ENCODE measurements at regions not wholly inside any gene's neighbourhood (a gene's known extent, or its start where the extent isn't known, plus 50 kb on each side); places are given as distances from the start of the nearest gene placed in this dataset.
A peak's percentile ranks its signal among the peaks of the same experiment; 100 is the strongest.

GRCh38 chr5:24080046-24080445, 564.7 kb downstream of the CDH10 start:
- no peaks in the 10 kb centered on the region for H3K36me3 Mint-ChIP-seq
- no peaks in the 10 kb centered on the region for H3K27me3 Mint-ChIP-seq
- ChIA-PET POLR2A (interaction anchor here in 1 of 2 donors (0.6 kb wide), 1 partner anchor 38 kb away, joined by 3 read pairs; no protein-coding TSS in a partner anchor), CTCF (no interaction called here)
- H3K4me1 Mint-ChIP-seq, result no peaks in the 10 kb centered on the region
- Histone ChIP-seq H3K27ac (ENCODE audit: low read length) (no peak overlapping the region), H3K9me3 (no peaks in the 10 kb centered on the region), H3K36me3 (ENCODE audit: control insufficient read depth in 2 of 2, extremely low read depth in 1 of 2, insufficient read depth in 1 of 2, low read length in 1 of 2) (no peaks in the 10 kb centered on the region), H3K4me1 (ENCODE audit: control insufficient read depth in 1 of 2, extremely low read depth in 1 of 2, insufficient read depth in 2 of 2, low read length in 2 of 2) (no peaks in the 10 kb centered on the region), H3K27me3 (replicated peaks in 1 of 2; ENCODE audit: control insufficient read depth in 2 of 2, extremely low read depth in 1 of 2, insufficient read depth in 2 of 2, low read length in 1 of 2) (no peaks in the 10 kb centered on the region), H3K4me3 (ENCODE audit: control insufficient read depth in 1 of 2, extremely low read depth in 1 of 2, low read length in 1 of 2) (no peak overlapping the region)
- no peak overlapping the region for H3K4me3 Mint-ChIP-seq
- no peak overlapping the region for H3K27ac Mint-ChIP-seq
- 60% methylated on average over 1 of the region's 2 CpGs for WGBS (ENCODE audit: insufficient coverage)
- ATAC-seq (replicated peaks in 1 of 4), result no peak
- peaks cover 6 to 16% (median 9%) of the 10 kb centered on the region in 3 donors for H3K9me3 Mint-ChIP-seq
- DNase-seq, result no peak

GRCh38 chr5:24094081-24094679, 550.6 kb downstream of the CDH10 start:
- H3K4me1 Mint-ChIP-seq, result no peaks in the 10 kb centered on the region
- no peak for DNase-seq
- peaks cover 10 to 45% (median 28%) of the 10 kb centered on the region in 3 donors for H3K9me3 Mint-ChIP-seq
- no peak overlapping the region for H3K27ac Mint-ChIP-seq
- H3K4me3 Mint-ChIP-seq, result no peak overlapping the region
- Histone ChIP-seq H3K27me3 (replicated peaks in 1 of 2; ENCODE audit: control insufficient read depth in 2 of 2, extremely low read depth in 1 of 2, insufficient read depth in 2 of 2, low read length in 1 of 2) (no peaks in the 10 kb centered on the region), H3K9me3 (no peaks in the 10 kb centered on the region), H3K4me1 (ENCODE audit: control insufficient read depth in 1 of 2, extremely low read depth in 1 of 2, insufficient read depth in 2 of 2, low read length in 2 of 2) (no peaks in the 10 kb centered on the region), H3K4me3 (ENCODE audit: control insufficient read depth in 1 of 2, extremely low read depth in 1 of 2, low read length in 1 of 2) (no peak overlapping the region), H3K27ac (ENCODE audit: low read length) (no peak overlapping the region), H3K36me3 (ENCODE audit: control insufficient read depth in 2 of 2, extremely low read depth in 1 of 2, insufficient read depth in 1 of 2, low read length in 1 of 2) (no peaks in the 10 kb centered on the region)
- WGBS (ENCODE audit: insufficient coverage), result 77% methylated on average over 6 of the region's 8 CpGs
- no peaks in the 10 kb centered on the region for H3K36me3 Mint-ChIP-seq
- H3K27me3 Mint-ChIP-seq, result no peaks in the 10 kb centered on the region
- ATAC-seq (replicated peaks in 1 of 4), result no peak
- POLR2A ChIA-PET, result no interaction called here
- CTCF ChIA-PET, result interaction anchor here in 1 of 2 donors (0.6 kb wide), 1 partner anchor 1975 kb away, joined by 3 read pairs; no protein-coding TSS in a partner anchor

- Histone ChIP-seq H3K4me3 (ENCODE audit: control insufficient read depth in 1 of 2, extremely low read depth in 1 of 2, low read length in 1 of 2) (no peak overlapping the region), H3K36me3 (ENCODE audit: control insufficient read depth in 2 of 2, extremely low read depth in 1 of 2, insufficient read depth in 1 of 2, low read length in 1 of 2) (no peaks in the 10 kb centered on the region), H3K9me3 (no peaks in the 10 kb centered on the region), H3K27ac (ENCODE audit: low read length) (no peak overlapping the region), H3K27me3 (replicated peaks in 1 of 2; ENCODE audit: control insufficient read depth in 2 of 2, extremely low read depth in 1 of 2, insufficient read depth in 2 of 2, low read length in 1 of 2) (no peaks in the 10 kb centered on the region), H3K4me1 (ENCODE audit: control insufficient read depth in 1 of 2, extremely low read depth in 1 of 2, insufficient read depth in 2 of 2, low read length in 2 of 2) (no peaks in the 10 kb centered on the region)
- POLR2A ChIA-PET, result no interaction called here
- Mint-ChIP-seq H3K9me3 (peaks cover 15 to 25% (median 15%) of the 10 kb centered on the region in 3 donors), H3K4me3 (no peak overlapping the region), H3K27me3 (no peaks in the 10 kb centered on the region), H3K4me1 (no peaks in the 10 kb centered on the region), H3K36me3 (no peaks in the 10 kb centered on the region), H3K27ac (no peak overlapping the region)
- DNase-seq (no peak), ATAC-seq (replicated peaks in 1 of 4) (no peak)
- no CpG with 5 or more reads among the region's 2 CpGs for WGBS (ENCODE audit: insufficient coverage)
- CTCF ChIA-PET, result no interaction called here
Measured at GRCh38 chr5:24102010-24102409, 542.8 kb downstream of the CDH10 start.

- H3K27me3 Mint-ChIP-seq, result no peaks in the 10 kb centered on the region
Measured at GRCh38 chr5:24103451-24104023, 541.2 kb downstream of the CDH10 start.

GRCh38 chr5:24110004-24110615, 534.7 kb downstream of the CDH10 start:
- no peaks in the 10 kb centered on the region for H3K4me1 Mint-ChIP-seq
- Histone ChIP-seq H3K4me3 (ENCODE audit: control insufficient read depth in 1 of 2, extremely low read depth in 1 of 2, low read length in 1 of 2) (no peak overlapping the region), H3K4me1 (ENCODE audit: control insufficient read depth in 1 of 2, extremely low read depth in 1 of 2, insufficient read depth in 2 of 2, low read length in 2 of 2) (no peaks in the 10 kb centered on the region), H3K27ac (ENCODE audit: low read length) (no peak overlapping the region), H3K36me3 (ENCODE audit: control insufficient read depth in 2 of 2, extremely low read depth in 1 of 2, insufficient read depth in 1 of 2, low read length in 1 of 2) (no peaks in the 10 kb centered on the region), H3K27me3 (replicated peaks in 1 of 2; ENCODE audit: control insufficient read depth in 2 of 2, extremely low read depth in 1 of 2, insufficient read depth in 2 of 2, low read length in 1 of 2) (no peaks in the 10 kb centered on the region), H3K9me3 (no peaks in the 10 kb centered on the region)
- no peak overlapping the region for H3K4me3 Mint-ChIP-seq
- POLR2A ChIA-PET, result no interaction called here
- no CpG with 5 or more reads among the region's 3 CpGs for WGBS (ENCODE audit: insufficient coverage)
- peaks cover 7 to 20% (median 13%) of the 10 kb centered on the region in 3 donors for H3K9me3 Mint-ChIP-seq
- CTCF ChIA-PET, result no interaction called here
- no peak overlapping the region for H3K27ac Mint-ChIP-seq
- no peaks in the 10 kb centered on the region for H3K36me3 Mint-ChIP-seq
- H3K27me3 Mint-ChIP-seq, result no peaks in the 10 kb centered on the region
- ATAC-seq (replicated peaks in 1 of 4), result no peak
- peak in 1 of 35 experiments; percentile 4 for DNase-seq

More at GRCh38 chr5:24103451-24104023, 541.2 kb downstream of the CDH10 start:
- no peaks in the 10 kb centered on the region for H3K36me3 Mint-ChIP-seq
- no peaks in the 10 kb centered on the region for H3K9me3 ChIP-seq
- no peak overlapping the region for H3K27ac ChIP-seq (ENCODE audit: low read length)
- H3K4me3 ChIP-seq (ENCODE audit: control insufficient read depth in 1 of 2, extremely low read depth in 1 of 2, low read length in 1 of 2), result no peak overlapping the region
- DNase-seq (no peak), ATAC-seq (replicated peaks in 1 of 4) (no peak)
- ChIA-PET CTCF (no interaction called here), POLR2A (no interaction called here)
- peaks cover 6 to 20% (median 11%) of the 10 kb centered on the region in 3 donors for H3K9me3 Mint-ChIP-seq
- no CpG with 5 or more reads among the region's 3 CpGs for WGBS (ENCODE audit: insufficient coverage)
- no peak overlapping the region for H3K27ac Mint-ChIP-seq
- no peak overlapping the region for H3K4me3 Mint-ChIP-seq
- no peaks in the 10 kb centered on the region for H3K4me1 Mint-ChIP-seq
- no peaks in the 10 kb centered on the region for H3K27me3 ChIP-seq (replicated peaks in 1 of 2; ENCODE audit: control insufficient read depth in 2 of 2, extremely low read depth in 1 of 2, insufficient read depth in 2 of 2, low read length in 1 of 2)
- no peaks in the 10 kb centered on the region for H3K4me1 ChIP-seq (ENCODE audit: control insufficient read depth in 1 of 2, extremely low read depth in 1 of 2, insufficient read depth in 2 of 2, low read length in 2 of 2)
- no peaks in the 10 kb centered on the region for H3K36me3 ChIP-seq (ENCODE audit: control insufficient read depth in 2 of 2, extremely low read depth in 1 of 2, insufficient read depth in 1 of 2, low read length in 1 of 2)

GRCh38 chr5:24112420-24112819, 532.4 kb downstream of the CDH10 start:
- H3K27ac Mint-ChIP-seq, result no peak overlapping the region
- ATAC-seq (replicated peaks in 1 of 4), result no peak
- ChIA-PET CTCF (no interaction called here), POLR2A (no interaction called here)
- H3K4me3 Mint-ChIP-seq, result no peak overlapping the region
- no peak for DNase-seq
- no peaks in the 10 kb centered on the region for H3K27me3 ChIP-seq (replicated peaks in 1 of 2; ENCODE audit: control insufficient read depth in 2 of 2, extremely low read depth in 1 of 2, insufficient read depth in 2 of 2, low read length in 1 of 2)
- H3K36me3 ChIP-seq (ENCODE audit: control insufficient read depth in 2 of 2, extremely low read depth in 1 of 2, insufficient read depth in 1 of 2, low read length in 1 of 2), result no peaks in the 10 kb centered on the region
- H3K36me3 Mint-ChIP-seq, result no peaks in the 10 kb centered on the region
- H3K27me3 Mint-ChIP-seq, result no peaks in the 10 kb centered on the region
- H3K9me3 ChIP-seq, result no peaks in the 10 kb centered on the region
- peaks cover 6 to 28% (median 20%) of the 10 kb centered on the region in 3 donors for H3K9me3 Mint-ChIP-seq
- WGBS (ENCODE audit: insufficient coverage), result no CpG with 5 or more reads among the region's 2 CpGs
- H3K4me1 ChIP-seq (ENCODE audit: control insufficient read depth in 1 of 2, extremely low read depth in 1 of 2, insufficient read depth in 2 of 2, low read length in 2 of 2), result no peaks in the 10 kb centered on the region
- H3K4me3 ChIP-seq (ENCODE audit: control insufficient read depth in 1 of 2, extremely low read depth in 1 of 2, low read length in 1 of 2), result no peak overlapping the region
- no peaks in the 10 kb centered on the region for H3K4me1 Mint-ChIP-seq
- H3K27ac ChIP-seq (ENCODE audit: low read length), result no peak overlapping the region
